PC-9 (cell line): ENCODE measurements at regions not wholly inside any gene's neighbourhood (a gene's known extent, or its start where the extent isn't known, plus 50 kb on each side); places are given as distances from the start of the nearest gene placed in this dataset.

Experiments
- BruUV-seq: library from RNA; stranded (reverse); fragments of 400-500 nt; replicated peaks from 2 replicates; lab custom pipeline; 2021; lab: Mats Ljungman, UMichigan
- CTCF ChIA-PET: fragments of 300-600 bp; sonication (Branson Sonifier 250); formaldehyde crosslinking; loops from one replicate; lab custom pipeline; 2022; ENCODE audit warnings: antibody characterized with exemption; lab: Charles Lee
- POLR2A ChIA-PET: fragments of 300-600 bp; sonication (Branson Sonifier 250); formaldehyde crosslinking; loops from one replicate; lab custom pipeline; 2022; ENCODE audit warnings: antibody characterized with exemption; ENCODE audit not compliant: unreplicated experiment; lab: Charles Lee
- DNase-seq, 2 experiments: peaks; one replicate each; pipeline versions ENCODE4 v3.0.0 to v3.0.0-alpha.2; 2015 to 2022; ENCODE audit warnings: mixed read lengths in 1 of 2
- H2AFZ ChIP-seq: fragments of 200-600 bp; sonication (generic); 2 replicates; pipeline ENCODE4 v1.8.1; 2017; ENCODE audit warnings: antibody characterized with exemption
- H3F3A ChIP-seq: fragments of 200-600 bp; sonication (generic); 2 replicates; pipeline ENCODE4 v1.8.1; 2017; ENCODE audit warnings: antibody characterized with exemption, mild to moderate bottlenecking, low read depth; ENCODE audit not compliant: insufficient read depth
- H3K27ac ChIP-seq: fragments of 200-600 bp; sonication (generic); 2 replicates; pipeline ENCODE4 v1.6.1; 2016; ENCODE audit warnings: mixed run types
- H3K27me3 ChIP-seq: fragments of 200-600 bp; sonication (generic); 2 replicates; pipeline ENCODE4 v1.6.1; 2016; ENCODE audit warnings: low read depth, mixed run types; ENCODE audit not compliant: insufficient read depth
- H3K36me3 ChIP-seq: fragments of 200-600 bp; sonication (generic); 2 replicates; pipeline ENCODE4 v1.6.1; 2016; ENCODE audit warnings: low read depth, mixed run types
- H3K4me1 ChIP-seq: fragments of 200-600 bp; sonication (generic); replicated peaks from 2 replicates; pipeline ENCODE4 v1.6.1; 2016; ENCODE audit warnings: mixed run types; ENCODE audit not compliant: insufficient read depth
- H3K4me2 ChIP-seq: fragments of 200-600 bp; sonication (generic); 2 replicates; pipeline ENCODE4 v1.6.1; 2017; ENCODE audit warnings: mixed run types
- H3K4me3 ChIP-seq: fragments of 200-600 bp; sonication (generic); 2 replicates; pipeline ENCODE4 v1.6.1; 2016; ENCODE audit warnings: mixed run types
- H3K79me2 ChIP-seq: fragments of 200-600 bp; sonication (generic); 2 replicates; pipeline ENCODE4 v1.6.1; 2017; ENCODE audit warnings: low read depth, mixed run types
- H3K9me2 ChIP-seq: fragments of 200-600 bp; sonication (generic); 2 replicates; pipeline ENCODE4 v1.8.1; 2017; ENCODE audit warnings: mild to moderate bottlenecking; ENCODE audit not compliant: insufficient read depth
- H3K9me3 ChIP-seq: fragments of 200-600 bp; sonication (generic); 2 replicates; pipeline ENCODE4 v1.8.1; 2016; ENCODE audit warnings: low read depth; ENCODE audit not compliant: insufficient read depth
- H4K20me1 ChIP-seq: fragments of 200-600 bp; sonication (generic); 2 replicates; pipeline ENCODE4 v1.8.1; 2017; ENCODE audit not compliant: insufficient read depth
- EZH2 ChIP-seq: fragments of 200-600 bp; sonication (generic); IDR thresholded peaks from 2 replicates; pipeline ENCODE4 v1.8.0; 2017; ENCODE audit warnings: antibody characterized with exemption, low read depth
- intact Hi-C: fragments of 100-400 bp; cut with micrococcal nuclease; formaldehyde crosslinking; loops from one replicate; pipeline ENCODE4 v1.10.0; 2022; ENCODE audit not compliant: unreplicated experiment
- TF ChIP-seq, protein P1 (sequence below): fragments of 200-600 bp; sonication (generic); conservative IDR thresholded peaks from 2 replicates; pipeline ENCODE4 v1.6.1; 2017; ENCODE audit warnings: mixed run types, antibody characterized with exemption, mild to moderate bottlenecking, moderate library complexity

DNA sequence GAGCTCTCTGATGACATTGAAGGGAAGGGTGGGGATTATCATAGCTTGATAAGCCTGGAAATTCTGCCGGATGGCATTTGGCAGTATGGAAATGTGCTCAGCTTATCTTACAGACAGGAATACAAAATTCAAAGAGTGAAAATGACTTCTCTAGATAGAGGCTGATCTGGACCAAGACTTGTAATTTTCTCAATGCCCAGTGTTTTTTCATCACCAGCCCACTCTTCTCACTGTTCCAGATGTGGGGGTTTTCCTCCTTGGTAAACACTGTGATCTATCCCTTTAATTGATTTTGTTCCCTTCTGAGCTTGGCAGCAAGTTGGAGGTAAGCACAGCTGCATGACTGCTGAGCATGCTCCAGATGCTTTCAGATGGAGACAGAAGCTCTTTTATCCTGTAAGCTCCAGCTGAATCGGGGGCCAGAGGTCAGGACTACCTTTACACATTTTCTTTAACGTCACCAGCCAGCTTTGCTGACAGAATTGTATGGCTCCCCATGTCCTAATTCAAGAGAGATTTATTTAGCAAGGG is 287.4 kb upstream of the TCF4 start:
- CTCF ChIA-PET = no interaction called here
- Histone ChIP-seq H3F3A (no peaks in the 10 kb centered on the region), H3K9me2 (no peaks in the 10 kb centered on the region), H3K79me2 (no peaks in the 10 kb centered on the region), H3K4me2 (no peak overlapping the region), H3K4me3 (no peak overlapping the region), H4K20me1 (no peaks in the 10 kb centered on the region), H3K27me3 (no peaks in the 10 kb centered on the region), H3K4me1 (no peaks in the 10 kb centered on the region), H2AFZ (no peak overlapping the region), H3K9me3 (no peaks in the 10 kb centered on the region), H3K27ac (no peak overlapping the region), H3K36me3 (no peaks in the 10 kb centered on the region)
- intact Hi-C loops = no loop called here
- DNase-seq = no peak
- BruUV-seq = no TSS peak
- POLR2A ChIA-PET = no interaction called here
- no peak for TF ChIP-seq EZH2
- TF ChIP-seq, protein P1, sequence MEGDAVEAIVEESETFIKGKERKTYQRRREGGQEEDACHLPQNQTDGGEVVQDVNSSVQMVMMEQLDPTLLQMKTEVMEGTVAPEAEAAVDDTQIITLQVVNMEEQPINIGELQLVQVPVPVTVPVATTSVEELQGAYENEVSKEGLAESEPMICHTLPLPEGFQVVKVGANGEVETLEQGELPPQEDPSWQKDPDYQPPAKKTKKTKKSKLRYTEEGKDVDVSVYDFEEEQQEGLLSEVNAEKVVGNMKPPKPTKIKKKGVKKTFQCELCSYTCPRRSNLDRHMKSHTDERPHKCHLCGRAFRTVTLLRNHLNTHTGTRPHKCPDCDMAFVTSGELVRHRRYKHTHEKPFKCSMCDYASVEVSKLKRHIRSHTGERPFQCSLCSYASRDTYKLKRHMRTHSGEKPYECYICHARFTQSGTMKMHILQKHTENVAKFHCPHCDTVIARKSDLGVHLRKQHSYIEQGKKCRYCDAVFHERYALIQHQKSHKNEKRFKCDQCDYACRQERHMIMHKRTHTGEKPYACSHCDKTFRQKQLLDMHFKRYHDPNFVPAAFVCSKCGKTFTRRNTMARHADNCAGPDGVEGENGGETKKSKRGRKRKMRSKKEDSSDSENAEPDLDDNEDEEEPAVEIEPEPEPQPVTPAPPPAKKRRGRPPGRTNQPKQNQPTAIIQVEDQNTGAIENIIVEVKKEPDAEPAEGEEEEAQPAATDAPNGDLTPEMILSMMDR = no peak

DNA sequence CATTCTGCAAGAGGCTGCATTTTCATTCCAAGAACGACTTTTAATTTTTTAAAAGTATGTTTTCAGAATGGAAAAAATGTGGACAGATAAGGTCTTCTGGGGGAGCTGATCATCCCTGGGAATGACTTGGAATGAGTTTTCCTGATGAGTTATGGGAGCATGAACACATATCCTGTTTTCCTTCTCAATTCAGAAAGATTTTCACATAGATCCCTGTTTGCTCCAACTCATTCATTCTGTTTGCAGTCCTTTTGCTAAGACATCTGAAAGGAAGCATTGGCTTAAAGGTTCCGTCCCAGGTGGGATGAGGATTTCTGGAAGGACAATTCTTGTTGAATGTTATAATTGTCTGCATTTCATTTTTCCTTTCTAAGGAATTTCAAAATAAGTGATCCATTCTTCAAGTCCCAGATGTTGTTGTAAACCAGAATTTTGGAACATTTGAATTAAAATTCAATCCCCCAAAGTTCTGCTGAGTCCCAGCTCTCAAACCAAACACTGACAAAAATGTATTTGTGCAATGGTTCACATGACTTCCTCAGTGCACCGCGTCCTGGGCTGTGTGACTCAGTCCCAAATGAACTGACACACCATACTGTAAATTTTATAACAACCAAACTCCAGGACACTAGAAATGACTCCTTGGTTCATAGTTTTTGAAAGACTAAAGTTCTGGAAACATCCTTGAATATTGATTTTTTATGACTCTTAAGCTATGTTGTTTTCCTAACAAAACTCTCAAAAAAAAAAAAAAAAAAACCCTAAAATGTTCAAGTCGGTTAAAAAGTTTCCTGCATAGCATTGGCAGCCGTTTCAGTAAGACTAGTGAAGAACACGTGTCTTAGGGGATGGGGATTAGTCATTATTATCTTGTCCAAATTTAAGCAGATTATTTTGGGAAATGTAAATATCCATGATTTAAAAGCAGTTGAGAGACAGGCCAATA is 281.8 kb upstream of the TCF4 start:
- Histone ChIP-seq H3F3A (no peaks in the 10 kb centered on the region), H3K4me3 (no peak overlapping the region), H3K9me2 (no peaks in the 10 kb centered on the region), H3K4me1 (no peaks in the 10 kb centered on the region), H3K36me3 (no peaks in the 10 kb centered on the region), H3K27ac (no peak overlapping the region), H3K27me3 (no peaks in the 10 kb centered on the region), H2AFZ (no peak overlapping the region), H3K79me2 (no peaks in the 10 kb centered on the region), H3K9me3 (no peaks in the 10 kb centered on the region), H3K4me2 (no peak overlapping the region), H4K20me1 (no peaks in the 10 kb centered on the region; the same call in 1 of the 2 replicates)
- ChIA-PET CTCF (no interaction called here), POLR2A (no interaction called here)
- intact Hi-C loops = loop anchor here (5.0 kb wide), 1 partner anchor 528 kb away; no protein-coding TSS in a partner anchor
- TF ChIP-seq, protein P1 = no peak
- no peak for TF ChIP-seq EZH2
- no peak for DNase-seq
- BruUV-seq = no TSS peak

- Histone ChIP-seq H3K4me3 (no peak overlapping the region), H3K27me3 (no peaks in the 10 kb centered on the region), H3K9me3 (no peaks in the 10 kb centered on the region), H3K9me2 (no peaks in the 10 kb centered on the region), H3K27ac (no peak overlapping the region), H3K4me2 (no peak overlapping the region), H3K79me2 (no peaks in the 10 kb centered on the region), H2AFZ (no peak overlapping the region), H3F3A (no peaks in the 10 kb centered on the region), H3K36me3 (no peaks in the 10 kb centered on the region), H3K4me1 (no peaks in the 10 kb centered on the region), H4K20me1 (no peaks in the 10 kb centered on the region; the same call in 1 of the 2 replicates)
- ChIA-PET CTCF (no interaction called here), POLR2A (no interaction called here)
- no TSS peak for BruUV-seq
- DNase-seq = no peak
- TF ChIP-seq EZH2 = no peak
- TF ChIP-seq, protein P1 = no peak
- intact Hi-C loops = loop anchor here (5.0 kb wide), 1 partner anchor 527 kb away; no protein-coding TSS in a partner anchor
Measured at GRCh38 chr18:55868909-55869308, 280.9 kb upstream of the TCF4 start.
